Adrenal gland (tissue), 5 donors: ENCODE measurements at regions not wholly inside any gene's neighbourhood (a gene's known extent, or its start where the extent isn't known, plus 50 kb on each side); places are given as distances from the start of the nearest gene placed in this dataset.

Experiments
- CTCF ChIP-seq, 6 experiments: fragments of 450-650 bp in 4 of 6; fragments of 200-600 bp in 2 of 6; sonication (generic) in 1 of 6; IDR thresholded peaks; 1 replicate in 5 of 6; 2 replicates in 1 of 6; pipeline versions ENCODE4 v1.5.1 to v1.8.0; 2016 to 2021; ENCODE audit warnings: antibody characterized with exemption in 6 of 6, mild to moderate bottlenecking in 2 of 6, moderate library complexity in 1 of 6
- POLR2A ChIP-seq, 2 donors: fragments of 450-650 bp; IDR thresholded peaks; one replicate each; pipeline ENCODE4 v1.6.1; 2017; ENCODE audit warnings: antibody characterized with exemption in 2 of 2, mild to moderate bottlenecking in 2 of 2, moderate library complexity in 1 of 2
- donor health status: DM: no; HTN: no; CAD: no.

GRCh38 chr2:41600460-41600859 is 447.4 kb upstream of the PKDCC start:
- TF ChIP-seq CTCF (IDR thresholded peaks at IDR 0.05): no peak
- no peak for TF ChIP-seq POLR2A (IDR thresholded peaks at IDR 0.05)
